K562 (cell line): ENCODE measurements at regions not wholly inside any gene's neighbourhood (a gene's known extent, or its start where the extent isn't known, plus 50 kb on each side); places are given as distances from the start of the nearest gene placed in this dataset.

Experiments
- ATAC-seq: fragments of 200-7000 bp; cut with Tn5 transposase; 3 replicates; pipeline ENCODE4 v1.9.1; 2020; ENCODE audit warnings: moderate library complexity
- BruUV-seq: library from RNA; stranded (reverse); fragments of 400-500 nt; replicated peaks from 2 replicates; lab custom pipeline; 2021; lab: Mats Ljungman, UMichigan
- CTCF ChIA-PET: fragments of 300-600 bp; formaldehyde crosslinking; extraction: SDS; loops from one replicate; lab custom pipeline; 2021; ENCODE audit warnings: low intra/inter-chr PET ratio; lab: Yijun Ruan, JAX
- POLR2A ChIA-PET: fragments of 300-600, 350-650 bp; sonication (Branson Sonifier 250); formaldehyde crosslinking; extraction: SDS; loops from one replicate; lab custom pipeline; 2021; ENCODE audit warnings: antibody characterized with exemption, inconsistent platforms; lab: Yijun Ruan, JAX
- DNase-seq, 4 experiments: peaks; one replicate each; pipeline versions ENCODE4 v3.0.0 to v3.0.0-alpha.2; 2011 to 2018; ENCODE audit warnings: low spot score in 3 of 4, mixed read lengths in 3 of 4; ENCODE audit errors: extremely low read depth in 1 of 4
- FAIRE-seq: peaks from 2 replicates; lab custom pipeline; 2011; peaks lifted over from hg19 to GRCh38; lab: Jason Lieb, UNC
- H2AFZ ChIP-seq: 2 replicates; pipeline ENCODE4 v1.6.0; 2011; ENCODE audit warnings: low read depth, low read length, control low read depth, inconsistent platforms
- H3K27ac ChIP-seq: fragments of 200-600 bp; 3 replicates; pipeline ENCODE4 v1.8.0; 2011; ENCODE audit warnings: low read depth, mild to moderate bottlenecking, control low read depth, inconsistent platforms, low read length, moderate library complexity, mixed read lengths; ENCODE audit errors: extremely low read depth
- H3K27me3 ChIP-seq, 2 experiments: fragments of 300-600 bp in 1 of 2; 2 replicates in 1 of 2; 3 replicates in 1 of 2; pipeline versions ENCODE4 v1.6.0 to v1.8.0; 2011; ENCODE audit warnings: inconsistent platforms in 2 of 2, low read length in 2 of 2, mild to moderate bottlenecking in 1 of 2, mixed read lengths in 1 of 2, moderate library complexity in 1 of 2; ENCODE audit not compliant: control insufficient read depth in 2 of 2, insufficient read depth in 2 of 2
- H3K36me3 ChIP-seq: fragments of 300-600 bp; 3 replicates; pipeline ENCODE4 v1.8.0; 2011; ENCODE audit warnings: mild to moderate bottlenecking, low read length, inconsistent platforms; ENCODE audit not compliant: control insufficient read depth, insufficient read depth
- H3K4me1 ChIP-seq, 2 experiments: fragments of 200-600 bp in 1 of 2; replicated peaks in 1 of 2; 2 replicates in 1 of 2; 3 replicates in 1 of 2; pipeline versions ENCODE4 v1.5.1 to v1.8.0; 2011; ENCODE audit warnings: inconsistent platforms in 2 of 2, low read length in 2 of 2, mild to moderate bottlenecking in 1 of 2, mixed read lengths in 1 of 2, moderate library complexity in 1 of 2; ENCODE audit not compliant: control insufficient read depth in 2 of 2, insufficient read depth in 2 of 2
- H3K4me2 ChIP-seq: 2 replicates; pipeline ENCODE4 v1.6.1; 2011; ENCODE audit warnings: low read length, control low read depth, inconsistent platforms, mixed read lengths; ENCODE audit not compliant: insufficient read depth
- H3K4me3 ChIP-seq: fragments of 200-600 bp; sonication (generic), shearing (Covaris generic); 2 replicates; pipeline ENCODE4 v1.5.1; 2016; ENCODE audit warnings: control low read depth, inconsistent platforms
- H3K79me2 ChIP-seq: fragments of 200-600 bp; 3 replicates; pipeline ENCODE4 v1.8.0; 2011; ENCODE audit warnings: low read length, inconsistent platforms; ENCODE audit not compliant: control insufficient read depth, insufficient read depth
- H3K9ac ChIP-seq, 2 experiments: 2 replicates each; pipeline versions ENCODE4 v1.6.0 to v1.6.1; 2011; ENCODE audit warnings: low read depth in 2 of 2, low read length in 2 of 2, control low read depth in 1 of 2, inconsistent platforms in 1 of 2, mild to moderate bottlenecking in 1 of 2, mixed read lengths in 1 of 2; ENCODE audit not compliant: insufficient read depth in 1 of 2
- H3K9me1 ChIP-seq: one replicate; pipeline ENCODE4 v1.6.0; 2011; ENCODE audit warnings: inconsistent platforms, mild to moderate bottlenecking, low read length, moderate library complexity; ENCODE audit not compliant: control insufficient read depth, insufficient read depth
- H3K9me3 ChIP-seq: replicated peaks from 2 replicates; pipeline ENCODE4 v1.5.1; 2011; ENCODE audit warnings: low read depth, low read length, inconsistent platforms; ENCODE audit not compliant: control insufficient read depth, insufficient read depth
- H4K20me1 ChIP-seq: replicated peaks from 2 replicates; pipeline ENCODE4 v1.6.1; 2011; ENCODE audit warnings: low read length, inconsistent platforms, mixed read lengths; ENCODE audit not compliant: control insufficient read depth, insufficient read depth
- BRD4 ChIP-seq: fragments of 200-600 bp; sonication (generic); IDR thresholded peaks from 2 replicates; pipeline ENCODE4 v1.6.1; 2017; ENCODE audit warnings: inconsistent platforms
- CBFA2T2 ChIP-seq: fragments of 450-650 bp; conservative IDR thresholded peaks from 2 replicates; pipeline ENCODE4 v1.6.1; 2017; ENCODE audit warnings: mild to moderate bottlenecking
- CC2D1A ChIP-seq: fragments of 450-650 bp; IDR thresholded peaks from 2 replicates; pipeline ENCODE4 v1.6.1; 2017; ENCODE audit warnings: mild to moderate bottlenecking
- HLTF ChIP-seq: fragments of 450-650 bp; IDR thresholded peaks from 2 replicates; pipeline ENCODE4 v1.6.1; 2016
- NCOA2 ChIP-seq, 2 experiments: fragments of 450-650 bp; IDR thresholded peaks; 2 replicates each; pipeline ENCODE4 v1.6.1; 2018; ENCODE audit warnings: mild to moderate bottlenecking in 2 of 2, moderate library complexity in 1 of 2; ENCODE audit not compliant: partially characterized antibody in 2 of 2
- RNF2 ChIP-seq: sonication (generic); IDR thresholded peaks from 2 replicates; pipeline ENCODE4 v1.6.1; 2016
- SAFB2 ChIP-seq: fragments of 200-400 bp; formaldehyde crosslinking; IDR thresholded peaks from 2 replicates; pipeline ENCODE4 v1.6.1; 2018; ENCODE audit warnings: borderline replicate concordance, low read length, low read depth, moderate library complexity; ENCODE audit not compliant: severe bottlenecking
- TARDBP ChIP-seq: fragments of 450-650 bp; IDR thresholded peaks from 2 replicates; pipeline ENCODE4 v1.6.1; 2016
- YBX1 ChIP-seq: fragments of 450-650 bp; IDR thresholded peaks from 2 replicates; pipeline ENCODE4 v1.7.1; 2016; ENCODE audit warnings: mild to moderate bottlenecking
- ZBTB1 ChIP-seq: sonication (generic); formaldehyde crosslinking; IDR thresholded peaks from 2 replicates; pipeline ENCODE4 v1.8.1; 2023; ENCODE audit warnings: missing genetic modification reagents, low read depth, mild to moderate bottlenecking, borderline replicate concordance
- ZBTB11 ChIP-seq, 3 experiments: fragments of 200-800 bp in 1 of 3; fragments of 250-450 bp in 1 of 3; fragments of 450-650 bp in 1 of 3; sonication (Bioruptor Pico) in 1 of 3; sonication (Bioruptor generic) in 1 of 3; formaldehyde crosslinking in 1 of 3; IDR thresholded peaks; 2 replicates each; pipeline versions ENCODE4 v1.6.1 to v1.8.0; 2016 to 2022; ENCODE audit warnings: mild to moderate bottlenecking in 2 of 3, missing genetic modification characterization in 2 of 3, missing compliant biosample characterization in 1 of 3, moderate library complexity in 1 of 3
- ZFP30 ChIP-seq: fragments of 250-450 bp; sonication (Bioruptor Pico); IDR thresholded peaks from 2 replicates; pipeline ENCODE4 v1.8.0; 2022; ENCODE audit warnings: moderate library complexity, mild to moderate bottlenecking, inconsistent platforms, borderline replicate concordance
- ZNF324 ChIP-seq: fragments of 250-450 bp; sonication (Bioruptor Pico); IDR thresholded peaks from 2 replicates; pipeline ENCODE4 v1.4.0; 2020; ENCODE audit warnings: mild to moderate bottlenecking
- ZNF639 ChIP-seq, 2 experiments: fragments of 200-800 bp in 1 of 2; sonication (Bioruptor generic) in 1 of 2; sonication (generic) in 1 of 2; formaldehyde crosslinking in 1 of 2; IDR thresholded peaks in 1 of 2; conservative IDR thresholded peaks in 1 of 2; 2 replicates each; pipeline versions ENCODE4 v1.5.0 to v1.6.1; 2016 to 2020; ENCODE audit warnings: missing compliant biosample characterization in 1 of 2, missing genetic modification characterization in 1 of 2, missing genetic modification reagents in 1 of 2
- ZSCAN32 ChIP-seq: fragments of 450-650 bp; formaldehyde crosslinking; IDR thresholded peaks from 2 replicates; pipeline ENCODE4 v1.4.0; 2020; ENCODE audit warnings: mild to moderate bottlenecking, moderate library complexity
- in situ Hi-C: fragments of 300-500 bp; cut with MboI; formaldehyde crosslinking; loops from 4 replicates; pipeline ENCODE4 v1.15.0; 2018; ENCODE audit warnings: inconsistent platforms, mixed read lengths
- intact Hi-C: fragments of 100-400 bp; cut with micrococcal nuclease; formaldehyde crosslinking; loops from 2 replicates; pipeline ENCODE4 v1.14.2; 2022
- TF ChIP-seq, protein P1 (sequence below): sonication (generic); formaldehyde crosslinking; IDR thresholded peaks from 2 replicates; pipeline ENCODE4 v1.8.0; 2022; ENCODE audit warnings: mild to moderate bottlenecking, missing genetic modification reagents

DNA sequence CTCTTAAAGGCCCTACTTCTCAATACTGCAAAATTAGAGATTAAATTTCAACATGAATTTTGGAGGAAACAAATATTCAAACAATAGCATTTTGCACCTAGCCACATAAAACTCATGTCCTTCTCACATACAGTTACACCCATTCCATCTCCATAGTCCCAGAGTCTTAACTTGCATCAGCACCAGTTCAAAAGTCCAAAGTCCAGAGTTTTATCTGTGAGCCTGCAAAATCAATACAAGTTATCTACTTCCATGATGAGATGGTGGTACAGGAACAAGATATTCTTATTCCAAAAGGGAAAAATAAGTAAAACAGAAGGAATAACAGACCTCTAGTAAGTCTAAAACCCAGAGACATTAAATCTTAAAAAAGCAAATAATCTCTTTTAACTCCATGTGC lies 686.0 kb upstream of the ADGRL4 start:
- in situ Hi-C loops (no loop called here), intact Hi-C loops (no loop called here)
- H3K9me1 ChIP-seq: no peaks in the 10 kb centered on the region
- BruUV-seq: no TSS peak
- H3K27me3 ChIP-seq: no peaks in the 10 kb centered on the region
- CTCF ChIA-PET: no interaction called here
- no peaks in the 10 kb centered on the region for H3K9me3 ChIP-seq
- H3K27ac ChIP-seq: no peak overlapping the region
- DNase-seq: no peak
- no peak overlapping the region for H2AFZ ChIP-seq
- no peak for FAIRE-seq
- no peaks in the 10 kb centered on the region for H3K36me3 ChIP-seq
- no peaks in the 10 kb centered on the region for H3K79me2 ChIP-seq
- H3K4me2 ChIP-seq: no peak overlapping the region
- H3K4me1 ChIP-seq: no peaks in the 10 kb centered on the region
- POLR2A ChIA-PET: no interaction called here
- no peak overlapping the region for H3K9ac ChIP-seq
- no peak overlapping the region for H3K4me3 ChIP-seq
- no peaks in the 10 kb centered on the region for H4K20me1 ChIP-seq
- ATAC-seq: no peak
- no peak for TF ChIP-seq ZBTB1
- no peak for TF ChIP-seq BRD4
- no peak for TF ChIP-seq CBFA2T2
- TF ChIP-seq ZNF324 (CRISPR knock-in tag): no peak
- TF ChIP-seq ZSCAN32 (CRISPR knock-in tag): no peak
- no peak for TF ChIP-seq HLTF
- no peak for TF ChIP-seq ZNF639 (CRISPR knock-in tag; conservative IDR thresholded peaks at IDR 0.05 in 1 of 2, IDR thresholded peaks at IDR 0.05 in 1 of 2)
- no peak for TF ChIP-seq SAFB2
- TF ChIP-seq ZBTB11 (CRISPR knock-in tag; IDR thresholded peaks at IDR 0.05): no peak
- TF ChIP-seq NCOA2 (IDR thresholded peaks at IDR 0.05; ENCODE audit: partially characterized antibody in 2 of 2): no peak
- TF ChIP-seq, protein P1, sequence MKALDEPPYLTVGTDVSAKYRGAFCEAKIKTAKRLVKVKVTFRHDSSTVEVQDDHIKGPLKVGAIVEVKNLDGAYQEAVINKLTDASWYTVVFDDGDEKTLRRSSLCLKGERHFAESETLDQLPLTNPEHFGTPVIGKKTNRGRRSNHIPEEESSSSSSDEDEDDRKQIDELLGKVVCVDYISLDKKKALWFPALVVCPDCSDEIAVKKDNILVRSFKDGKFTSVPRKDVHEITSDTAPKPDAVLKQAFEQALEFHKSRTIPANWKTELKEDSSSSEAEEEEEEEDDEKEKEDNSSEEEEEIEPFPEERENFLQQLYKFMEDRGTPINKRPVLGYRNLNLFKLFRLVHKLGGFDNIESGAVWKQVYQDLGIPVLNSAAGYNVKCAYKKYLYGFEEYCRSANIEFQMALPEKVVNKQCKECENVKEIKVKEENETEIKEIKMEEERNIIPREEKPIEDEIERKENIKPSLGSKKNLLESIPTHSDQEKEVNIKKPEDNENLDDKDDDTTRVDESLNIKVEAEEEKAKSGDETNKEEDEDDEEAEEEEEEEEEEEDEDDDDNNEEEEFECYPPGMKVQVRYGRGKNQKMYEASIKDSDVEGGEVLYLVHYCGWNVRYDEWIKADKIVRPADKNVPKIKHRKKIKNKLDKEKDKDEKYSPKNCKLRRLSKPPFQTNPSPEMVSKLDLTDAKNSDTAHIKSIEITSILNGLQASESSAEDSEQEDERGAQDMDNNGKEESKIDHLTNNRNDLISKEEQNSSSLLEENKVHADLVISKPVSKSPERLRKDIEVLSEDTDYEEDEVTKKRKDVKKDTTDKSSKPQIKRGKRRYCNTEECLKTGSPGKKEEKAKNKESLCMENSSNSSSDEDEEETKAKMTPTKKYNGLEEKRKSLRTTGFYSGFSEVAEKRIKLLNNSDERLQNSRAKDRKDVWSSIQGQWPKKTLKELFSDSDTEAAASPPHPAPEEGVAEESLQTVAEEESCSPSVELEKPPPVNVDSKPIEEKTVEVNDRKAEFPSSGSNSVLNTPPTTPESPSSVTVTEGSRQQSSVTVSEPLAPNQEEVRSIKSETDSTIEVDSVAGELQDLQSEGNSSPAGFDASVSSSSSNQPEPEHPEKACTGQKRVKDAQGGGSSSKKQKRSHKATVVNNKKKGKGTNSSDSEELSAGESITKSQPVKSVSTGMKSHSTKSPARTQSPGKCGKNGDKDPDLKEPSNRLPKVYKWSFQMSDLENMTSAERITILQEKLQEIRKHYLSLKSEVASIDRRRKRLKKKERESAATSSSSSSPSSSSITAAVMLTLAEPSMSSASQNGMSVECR (CRISPR knock-in tag): no peak
- TF ChIP-seq YBX1: no peak
- TF ChIP-seq CC2D1A: no peak
- TF ChIP-seq TARDBP: no peak
- TF ChIP-seq ZFP30 (CRISPR knock-in tag): no peak
- TF ChIP-seq RNF2: no peak
